MG63 (cell line): ENCODE measurements at regions not wholly inside any gene's neighbourhood (a gene's known extent, or its start where the extent isn't known, plus 50 kb on each side); places are given as distances from the start of the nearest gene placed in this dataset.

ENCODE experiments used
- DNase-seq: peaks from one replicate; pipeline ENCODE4 v3.0.0-alpha.2; 2020
- H3K27me3 ChIP-seq: fragments of 250-450 bp; sonication (Bioruptor Pico); 2 replicates; pipeline ENCODE4 v1.5.1; 2020; ENCODE audit warnings: mild to moderate bottlenecking, moderate library complexity
- H3K36me3 ChIP-seq: fragments of 250-450 bp; sonication (Bioruptor Pico); 2 replicates; pipeline ENCODE4 v1.5.1; 2020; ENCODE audit warnings: mild to moderate bottlenecking, moderate library complexity
- H3K4me3 ChIP-seq: fragments of 250-450 bp; sonication (Bioruptor Pico); 2 replicates; pipeline ENCODE4 v1.5.1; 2020; ENCODE audit warnings: mild to moderate bottlenecking, moderate library complexity
- H3K9me3 ChIP-seq: fragments of 250-450 bp; sonication (Bioruptor Pico); 2 replicates; pipeline ENCODE4 v1.5.1; 2020; ENCODE audit warnings: mild to moderate bottlenecking, moderate library complexity

DNA sequence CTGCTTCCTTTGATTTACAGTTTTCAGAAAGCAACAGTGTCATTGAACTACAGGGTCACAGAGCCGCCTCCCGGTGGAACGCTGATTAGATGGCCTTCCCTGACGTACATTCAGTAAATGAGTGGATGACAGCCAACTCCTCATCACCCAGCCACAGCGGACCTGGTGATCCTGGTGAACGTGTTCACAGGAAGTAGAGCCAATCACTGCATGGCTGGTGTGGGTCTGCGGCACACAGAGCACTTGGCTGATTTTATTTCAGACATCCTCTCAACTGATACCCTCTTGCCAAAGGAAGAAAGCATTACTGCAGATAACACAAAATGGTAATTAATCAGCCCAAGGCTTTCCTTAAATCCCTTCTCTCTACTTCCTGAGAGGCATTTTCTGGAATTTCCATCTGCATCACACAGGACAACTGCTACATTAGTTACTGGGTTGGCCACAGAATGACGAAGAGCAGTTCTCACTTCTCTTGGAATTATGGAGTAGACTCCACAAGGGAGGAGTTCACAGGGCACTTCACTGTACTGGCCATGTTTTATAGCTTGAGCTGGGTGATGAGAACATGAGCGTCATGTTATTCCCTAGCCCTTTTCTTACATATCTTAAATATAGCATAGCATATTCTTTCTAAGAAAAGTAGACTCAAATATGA is 84.0 kb upstream of the SLC7A1 start:
- no peaks in the 10 kb centered on the region for H3K36me3 ChIP-seq
- no peak for DNase-seq
- H3K27me3 ChIP-seq: no peaks in the 10 kb centered on the region
- H3K9me3 ChIP-seq: no peaks in the 10 kb centered on the region
- H3K4me3 ChIP-seq: no peak overlapping the region

- no peaks in the 10 kb centered on the region for H3K27me3 ChIP-seq
- H3K4me3 ChIP-seq: no peak overlapping the region
- no peaks in the 10 kb centered on the region for H3K36me3 ChIP-seq
- DNase-seq: no peak
- H3K9me3 ChIP-seq: no peaks in the 10 kb centered on the region
These were observed 82.1 kb upstream of the SLC7A1 start for GRCh38 chr13:29677627-29678026.

DNA sequence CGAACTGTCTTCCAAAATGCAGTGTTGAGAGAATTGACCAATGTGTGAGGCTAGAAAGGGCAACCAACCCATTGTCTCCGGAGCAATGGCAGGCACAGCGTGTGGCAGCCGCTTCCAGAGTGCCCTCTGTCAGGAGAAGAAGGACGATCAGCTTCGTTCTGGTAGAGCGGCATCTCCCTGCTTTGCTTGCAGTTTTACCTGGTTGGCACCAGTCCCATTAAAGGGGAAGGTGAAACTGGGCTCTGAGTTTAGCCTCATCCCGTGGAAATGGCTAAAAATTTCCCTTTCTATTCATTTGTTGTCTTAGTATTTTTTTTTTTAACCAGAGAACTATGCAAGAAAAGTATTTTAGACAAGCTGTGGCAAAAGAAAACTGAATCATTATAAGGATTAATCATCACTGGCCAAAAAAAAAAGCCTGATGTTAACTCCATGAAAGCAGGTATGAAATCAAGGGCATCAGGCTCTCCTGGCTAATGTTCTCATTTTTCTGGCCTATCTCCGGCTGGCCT is 81.5 kb upstream of the SLC7A1 start:
- no peak for DNase-seq
- H3K27me3 ChIP-seq: no peaks in the 10 kb centered on the region
- H3K9me3 ChIP-seq: no peaks in the 10 kb centered on the region
- no peaks in the 10 kb centered on the region for H3K36me3 ChIP-seq
- no peak overlapping the region for H3K4me3 ChIP-seq

DNA sequence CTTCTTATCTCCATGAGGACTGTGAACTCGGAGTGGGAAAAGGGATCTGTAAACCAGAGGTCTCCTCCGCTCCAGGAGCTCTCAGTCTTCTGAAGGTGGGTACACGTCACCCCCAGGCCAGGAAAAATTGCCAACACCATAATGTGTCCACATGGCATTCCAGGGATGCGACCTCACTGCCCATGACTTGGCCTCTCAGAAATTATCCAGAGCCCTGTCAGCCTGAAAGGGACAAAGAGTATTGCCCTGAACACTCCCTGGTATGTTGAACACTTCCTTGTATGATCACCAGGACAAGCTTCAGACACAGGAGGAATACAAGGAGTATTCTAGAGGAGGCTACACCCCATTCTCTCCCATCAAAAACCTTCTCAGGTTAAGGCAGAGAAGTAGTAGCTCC is 81.0 kb upstream of the SLC7A1 start:
- no peaks in the 10 kb centered on the region for H3K9me3 ChIP-seq
- DNase-seq: peak; percentile 48
- no peak overlapping the region for H3K4me3 ChIP-seq
- no peaks in the 10 kb centered on the region for H3K27me3 ChIP-seq
- no peaks in the 10 kb centered on the region for H3K36me3 ChIP-seq

DNA sequence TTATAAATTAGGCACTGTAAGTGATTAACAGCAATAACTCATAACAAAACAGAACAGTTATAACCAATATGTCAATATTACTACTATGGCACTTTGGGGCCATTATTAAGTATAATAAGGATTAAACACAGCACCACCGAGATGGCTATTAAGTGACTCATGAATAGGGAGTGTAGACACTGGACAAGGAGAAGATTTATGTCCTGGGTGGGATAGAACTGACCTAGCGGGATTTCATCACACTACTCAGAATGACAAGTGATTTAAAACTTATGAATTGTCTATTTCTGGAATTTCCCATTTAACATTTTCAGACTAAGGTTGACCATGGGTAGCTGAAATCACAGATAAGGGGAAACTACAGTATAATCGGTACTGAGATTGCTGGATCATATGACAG is 79.0 kb upstream of the SLC7A1 start:
- no peak for DNase-seq
- Histone ChIP-seq H3K27me3 (no peaks in the 10 kb centered on the region), H3K4me3 (no peak overlapping the region), H3K9me3 (no peaks in the 10 kb centered on the region), H3K36me3 (no peaks in the 10 kb centered on the region)

DNA sequence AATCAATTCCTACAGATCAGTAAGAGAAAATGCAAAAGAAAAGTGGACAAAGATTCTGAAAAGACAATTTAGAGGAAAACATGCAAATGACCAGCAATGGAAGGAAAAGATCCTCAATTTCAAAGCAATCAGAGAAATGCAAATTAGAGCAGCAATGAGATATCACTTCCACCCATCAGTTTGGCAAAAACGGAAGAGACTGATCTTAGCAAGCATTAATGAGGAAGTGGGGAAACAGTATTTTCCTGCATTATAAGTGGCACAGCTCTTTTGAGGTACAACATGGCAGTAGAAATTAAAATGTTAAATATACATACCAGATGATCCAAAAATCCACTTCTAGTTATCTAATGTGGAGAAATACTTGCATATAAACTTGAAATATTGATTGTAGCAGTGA is 69.1 kb upstream of the SLC7A1 start:
- H3K27me3 ChIP-seq: no peaks in the 10 kb centered on the region
- H3K9me3 ChIP-seq: no peaks in the 10 kb centered on the region
- DNase-seq: no peak
- H3K4me3 ChIP-seq: no peak overlapping the region
- no peaks in the 10 kb centered on the region for H3K36me3 ChIP-seq

DNA sequence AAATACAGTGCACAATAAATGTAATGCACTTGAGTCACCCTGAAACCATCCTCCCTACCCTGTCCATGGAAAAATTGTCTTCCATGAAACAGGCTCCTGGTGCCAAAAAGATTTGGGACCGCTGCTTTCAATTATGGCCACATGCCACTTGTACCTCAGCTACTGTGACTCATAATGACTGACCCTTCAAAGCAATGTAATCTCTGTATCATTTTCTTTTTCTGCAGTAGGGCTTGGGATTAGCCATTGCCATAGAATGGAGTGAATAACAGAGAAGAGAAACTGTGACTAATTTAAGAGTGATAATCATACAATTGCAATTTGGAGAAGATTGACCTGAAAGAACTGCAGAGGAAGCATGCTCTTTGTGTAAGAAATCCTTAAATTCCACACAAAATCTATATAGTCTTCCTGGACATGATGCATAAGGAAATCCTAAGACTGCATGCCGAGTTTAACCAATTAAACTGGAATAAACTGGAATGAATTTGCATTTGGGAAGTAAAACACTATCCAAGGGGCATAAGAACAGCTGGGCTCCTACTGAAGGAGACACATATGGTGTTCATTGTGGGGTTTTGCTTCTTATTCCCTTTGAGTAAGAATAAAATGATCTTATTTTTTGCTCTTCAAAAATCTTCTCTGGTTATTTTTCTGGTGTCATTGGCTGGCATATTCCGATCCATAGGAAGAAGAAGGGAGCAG is 59.5 kb upstream of the SLC7A1 start:
- DNase-seq: peak; percentile 67
- no peaks in the 10 kb centered on the region for H3K9me3 ChIP-seq
- H3K36me3 ChIP-seq: no peaks in the 10 kb centered on the region
- no peaks in the 10 kb centered on the region for H3K27me3 ChIP-seq
- no peak overlapping the region for H3K4me3 ChIP-seq

DNA sequence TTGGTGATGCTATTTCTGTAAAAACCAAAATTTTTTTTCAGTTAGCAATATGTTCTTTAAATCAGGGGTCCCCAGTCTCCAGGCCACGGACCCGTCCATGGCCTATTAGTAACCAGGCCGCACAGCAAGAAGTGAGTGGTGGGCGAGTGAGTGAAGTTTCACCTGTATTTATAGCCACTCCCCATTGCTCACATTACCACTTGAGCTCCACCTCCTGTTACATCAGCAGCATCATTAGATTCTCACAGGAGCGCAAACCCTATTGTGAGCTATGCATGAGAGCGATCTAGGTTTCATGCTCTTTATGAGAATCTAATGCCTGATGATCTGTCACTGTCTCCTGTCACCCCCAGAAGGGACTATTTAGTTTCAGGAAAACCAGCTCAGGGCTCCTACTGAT is 58.9 kb upstream of the SLC7A1 start:
- DNase-seq: no peak
- Histone ChIP-seq H3K9me3 (no peaks in the 10 kb centered on the region), H3K27me3 (no peaks in the 10 kb centered on the region), H3K36me3 (no peaks in the 10 kb centered on the region), H3K4me3 (no peak overlapping the region)

- no peak overlapping the region for H3K4me3 ChIP-seq
- no peaks in the 10 kb centered on the region for H3K27me3 ChIP-seq
- no peaks in the 10 kb centered on the region for H3K36me3 ChIP-seq
- H3K9me3 ChIP-seq: no peaks in the 10 kb centered on the region
- DNase-seq: no peak
These were observed 53.3 kb upstream of the SLC7A1 start for GRCh38 chr13:29648760-29649159.
